Trophoblast cell (in vitro differentiated cells and primary cell): ENCODE measurements at regions not wholly inside any gene's neighbourhood (a gene's known extent, or its start where the extent isn't known, plus 50 kb on each side); places are given as distances from the start of the nearest gene placed in this dataset.
A peak's percentile ranks its signal among the peaks of the same experiment; 100 is the strongest.

Source experiments
- DNase-seq, 2 donors: peaks; one replicate each; pipeline ENCODE4 v3.0.0-alpha.2; 2016
- H2AFZ ChIP-seq: 2 replicates; pipeline ENCODE4 v1.6.1; 2013; ENCODE audit warnings: low read length, moderate library complexity, mild to moderate bottlenecking; ENCODE audit not compliant: insufficient read depth, poor library complexity
- H2AK5ac ChIP-seq: 2 replicates; pipeline ENCODE4 v1.6.1; 2013; ENCODE audit warnings: mild to moderate bottlenecking, low read length
- H2BK120ac ChIP-seq: 2 replicates; pipeline ENCODE4 v1.6.1; 2013; ENCODE audit warnings: low read length, mild to moderate bottlenecking, moderate library complexity; ENCODE audit not compliant: insufficient read depth, poor library complexity
- H2BK12ac ChIP-seq: 2 replicates; pipeline ENCODE4 v1.6.1; 2013; ENCODE audit warnings: mild to moderate bottlenecking, low read length, moderate library complexity
- H2BK5ac ChIP-seq: 2 replicates; pipeline ENCODE4 v1.6.1; 2013; ENCODE audit warnings: low read length, low read depth, moderate library complexity, mild to moderate bottlenecking; ENCODE audit not compliant: poor library complexity
- H3K14ac ChIP-seq: 2 replicates; pipeline ENCODE4 v1.6.1; 2013; ENCODE audit warnings: mild to moderate bottlenecking, low read length
- H3K18ac ChIP-seq: 2 replicates; pipeline ENCODE4 v1.6.1; 2013; ENCODE audit warnings: mild to moderate bottlenecking, low read length
- H3K23ac ChIP-seq: 2 replicates; pipeline ENCODE4 v1.6.1; 2013; ENCODE audit warnings: low read length
- H3K27ac ChIP-seq: 2 replicates; pipeline ENCODE4 v1.5.1; 2013; ENCODE audit warnings: low read depth, mild to moderate bottlenecking, inconsistent platforms, low read length, moderate library complexity
- H3K27me3 ChIP-seq: 2 replicates; pipeline ENCODE4 v1.6.1; 2013; ENCODE audit warnings: inconsistent platforms, mild to moderate bottlenecking, low read length, moderate library complexity; ENCODE audit not compliant: insufficient read depth
- H3K36me3 ChIP-seq, 2 experiments: 1 replicate in 1 of 2; 2 replicates in 1 of 2; pipeline ENCODE4 v1.6.1; 2013; ENCODE audit warnings: low read length in 2 of 2, mild to moderate bottlenecking in 2 of 2, moderate library complexity in 1 of 2; ENCODE audit not compliant: insufficient read depth in 2 of 2, control insufficient read depth in 1 of 2
- H3K4ac ChIP-seq: 2 replicates; pipeline ENCODE4 v1.6.1; 2013; ENCODE audit warnings: low read depth, mild to moderate bottlenecking, low read length, moderate library complexity
- H3K4me1 ChIP-seq, 2 experiments: 1 replicate in 1 of 2; 2 replicates in 1 of 2; pipeline ENCODE4 v1.6.1; 2013; ENCODE audit warnings: low read length in 2 of 2, mild to moderate bottlenecking in 2 of 2, moderate library complexity in 1 of 2; ENCODE audit not compliant: insufficient read depth in 2 of 2, control insufficient read depth in 1 of 2
- H3K4me2 ChIP-seq: 2 replicates; pipeline ENCODE4 v1.6.1; 2013; ENCODE audit warnings: inconsistent platforms, mild to moderate bottlenecking, low read length, moderate library complexity
- H3K4me3 ChIP-seq: 2 replicates; pipeline ENCODE4 v1.5.1; 2013; ENCODE audit warnings: mild to moderate bottlenecking, low read depth, low read length, inconsistent platforms
- H3K79me1 ChIP-seq: one replicate; pipeline ENCODE4 v1.6.1; 2013; ENCODE audit warnings: low read length
- H3K79me2 ChIP-seq: 2 replicates; pipeline ENCODE4 v1.6.1; 2013; ENCODE audit warnings: low read length, mild to moderate bottlenecking; ENCODE audit not compliant: control insufficient read depth, insufficient read depth, poor library complexity
- H3K9ac ChIP-seq: 2 replicates; pipeline ENCODE4 v1.6.1; 2013; ENCODE audit warnings: mild to moderate bottlenecking, low read length
- H3K9me3 ChIP-seq: 2 replicates; pipeline ENCODE4 v1.6.1; 2013; ENCODE audit warnings: low read depth, mild to moderate bottlenecking, control low read depth, inconsistent platforms, low read length; ENCODE audit not compliant: insufficient read depth
- H4K12ac ChIP-seq: 2 replicates; pipeline ENCODE4 v1.6.1; 2013; ENCODE audit warnings: low read depth, mild to moderate bottlenecking, low read length, moderate library complexity
- H4K8ac ChIP-seq: 2 replicates; pipeline ENCODE4 v1.6.1; 2013; ENCODE audit warnings: low read depth, mild to moderate bottlenecking, low read length, moderate library complexity
- H4K91ac ChIP-seq: one replicate; pipeline ENCODE4 v1.6.1; 2013; ENCODE audit warnings: low read depth, mild to moderate bottlenecking, low read length, moderate library complexity
- WGBS: extraction: QIAGEN DNeasy Blood & Tissue Kit; methylation state at CpG from one replicate; pipeline ENCODE4 v1.1.7; 2013; ENCODE audit warnings: missing lambda C conversion rate; ENCODE audit not compliant: insufficient read length, insufficient coverage; ENCODE audit errors: extremely low coverage; 5-methylcytosine and 5-hydroxymethylcytosine counted together

DNA sequence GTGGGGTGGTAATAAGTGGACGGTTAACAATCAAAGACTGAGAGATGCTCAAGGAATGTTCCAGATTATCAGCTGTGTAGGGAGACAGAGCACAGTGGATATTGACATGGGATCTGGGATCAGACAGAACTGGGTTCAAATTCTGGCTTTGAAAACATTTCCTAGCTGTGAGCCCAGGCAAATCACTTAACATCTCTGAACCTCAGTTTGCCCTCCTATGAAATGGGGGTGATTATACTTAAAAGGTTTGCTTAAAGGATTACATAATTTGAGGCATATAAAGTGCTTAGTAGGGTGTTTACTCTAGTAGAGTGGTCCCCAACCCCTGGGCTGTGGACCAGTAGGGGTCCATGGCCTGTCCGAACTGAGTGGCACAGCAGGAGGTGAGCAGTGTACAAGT, 260.0 kb upstream of the CRY1 start:
- Histone ChIP-seq H3K79me1 (no peaks in the 10 kb centered on the region), H3K9ac (no peak overlapping the region), H2AK5ac (no peak overlapping the region), H4K12ac (no peak overlapping the region), H3K14ac (no peak overlapping the region), H3K9me3 (no peaks in the 10 kb centered on the region), H3K23ac (no peak overlapping the region), H2BK12ac (no peak overlapping the region), H3K4me1 (peaks cover 4% of the 10 kb centered on the region in 2 experiments), H3K27ac (no peak overlapping the region), H2AFZ (no peak overlapping the region), H2BK120ac (no peak overlapping the region), H4K91ac (no peak overlapping the region), H3K36me3 (no peaks in the 10 kb centered on the region), H3K4ac (no peak overlapping the region), H3K4me2 (no peak overlapping the region), H2BK5ac (no peak overlapping the region), H3K27me3 (no peaks in the 10 kb centered on the region), H4K8ac (no peak overlapping the region), H3K18ac (no peak overlapping the region), H3K79me2 (no peaks in the 10 kb centered on the region), H3K4me3 (no peak overlapping the region)
- no peak for DNase-seq
- WGBS = no CpG with 5 or more reads among the region's 2 CpGs

GRCh38 chr12:107355004-107355565, 261.7 kb upstream of the CRY1 start:
- no peak overlapping the region for H3K23ac ChIP-seq
- H3K27me3 ChIP-seq = no peaks in the 10 kb centered on the region
- no peak overlapping the region for H3K4ac ChIP-seq
- no peak overlapping the region for H4K12ac ChIP-seq
- H2AFZ ChIP-seq = peak overlapping the region; percentile 13
- no peak overlapping the region for H3K14ac ChIP-seq
- no peaks in the 10 kb centered on the region for H3K9me3 ChIP-seq
- no peak overlapping the region for H2BK5ac ChIP-seq
- no peak overlapping the region for H2BK12ac ChIP-seq
- no peak overlapping the region for H3K9ac ChIP-seq
- H4K91ac ChIP-seq = no peak overlapping the region
- H3K79me1 ChIP-seq = no peaks in the 10 kb centered on the region
- H2BK120ac ChIP-seq = no peak overlapping the region
- H3K4me2 ChIP-seq = no peak overlapping the region
- no peaks in the 10 kb centered on the region for H3K36me3 ChIP-seq
- no peak overlapping the region for H2AK5ac ChIP-seq
- no peak for DNase-seq
- no peaks in the 10 kb centered on the region for H3K79me2 ChIP-seq
- H3K27ac ChIP-seq = no peak overlapping the region
- H4K8ac ChIP-seq = no peak overlapping the region
- H3K4me3 ChIP-seq = no peak overlapping the region
- H3K4me1 ChIP-seq = no peaks in the 10 kb centered on the region
- no CpG with 5 or more reads among the region's 10 CpGs for WGBS
- no peak overlapping the region for H3K18ac ChIP-seq

DNA sequence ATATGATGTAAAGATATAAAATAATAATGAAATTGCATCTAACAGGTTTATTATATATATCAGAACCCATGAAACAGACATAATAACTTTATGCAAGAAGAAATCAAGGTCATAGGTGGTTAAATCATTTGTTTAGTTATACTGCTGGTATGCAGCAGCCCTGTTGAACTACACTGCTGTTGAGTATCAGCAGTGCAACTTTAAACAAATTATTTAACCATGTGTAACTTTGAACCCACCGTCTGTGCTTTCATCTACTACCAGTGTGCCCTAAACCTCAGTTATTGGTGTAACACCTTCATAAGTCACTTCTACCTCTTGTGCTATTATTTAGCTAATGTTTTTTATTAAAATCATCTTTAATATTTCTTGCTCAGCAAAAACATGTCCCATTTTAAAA, 262.3 kb upstream of the CRY1 start:
- DNase-seq = no peak
- no peak overlapping the region for H3K14ac ChIP-seq
- H3K4me2 ChIP-seq = no peak overlapping the region
- H3K4me3 ChIP-seq = no peak overlapping the region
- no peak overlapping the region for H2BK12ac ChIP-seq
- H4K12ac ChIP-seq = no peak overlapping the region
- no peak overlapping the region for H2BK120ac ChIP-seq
- no peak overlapping the region for H3K9ac ChIP-seq
- H3K27ac ChIP-seq = no peak overlapping the region
- H3K4me1 ChIP-seq = no peaks in the 10 kb centered on the region
- H3K9me3 ChIP-seq = no peaks in the 10 kb centered on the region
- H2BK5ac ChIP-seq = no peak overlapping the region
- no peak overlapping the region for H2AK5ac ChIP-seq
- H4K91ac ChIP-seq = no peak overlapping the region
- no peaks in the 10 kb centered on the region for H3K79me1 ChIP-seq
- no peaks in the 10 kb centered on the region for H3K27me3 ChIP-seq
- H2AFZ ChIP-seq = no peak overlapping the region
- H3K36me3 ChIP-seq = no peaks in the 10 kb centered on the region
- no peak overlapping the region for H3K4ac ChIP-seq
- H3K23ac ChIP-seq = no peak overlapping the region
- H3K79me2 ChIP-seq = no peaks in the 10 kb centered on the region
- no peak overlapping the region for H4K8ac ChIP-seq
- no CpG with 5 or more reads among the region's 1 CpG for WGBS
- no peak overlapping the region for H3K18ac ChIP-seq

- Histone ChIP-seq H2AK5ac (no peak overlapping the region), H2BK12ac (no peak overlapping the region), H2BK5ac (no peak overlapping the region), H4K12ac (no peak overlapping the region), H3K36me3 (no peaks in the 10 kb centered on the region), H3K4ac (no peak overlapping the region), H2AFZ (no peak overlapping the region), H3K79me2 (no peaks in the 10 kb centered on the region), H3K23ac (no peak overlapping the region), H3K18ac (no peak overlapping the region), H3K79me1 (no peaks in the 10 kb centered on the region), H4K8ac (no peak overlapping the region), H3K9me3 (no peaks in the 10 kb centered on the region), H4K91ac (no peak overlapping the region), H3K4me2 (no peak overlapping the region), H3K9ac (no peak overlapping the region), H3K27me3 (no peaks in the 10 kb centered on the region), H2BK120ac (no peak overlapping the region), H3K27ac (no peak overlapping the region), H3K14ac (no peak overlapping the region), H3K4me3 (no peak overlapping the region), H3K4me1 (no peaks in the 10 kb centered on the region)
- peak in 1 of 2 donors; percentile 58 for DNase-seq
- no CpG with 5 or more reads among the region's 7 CpGs for WGBS
Measured at GRCh38 chr12:107356266-107356936, 263.1 kb upstream of the CRY1 start.
